ENCODE measurements at regions not wholly inside any gene's neighbourhood (a gene's known extent, or its start where the extent isn't known, plus 50 kb on each side); places are given as distances from the start of the nearest gene placed in this dataset.

DNA sequence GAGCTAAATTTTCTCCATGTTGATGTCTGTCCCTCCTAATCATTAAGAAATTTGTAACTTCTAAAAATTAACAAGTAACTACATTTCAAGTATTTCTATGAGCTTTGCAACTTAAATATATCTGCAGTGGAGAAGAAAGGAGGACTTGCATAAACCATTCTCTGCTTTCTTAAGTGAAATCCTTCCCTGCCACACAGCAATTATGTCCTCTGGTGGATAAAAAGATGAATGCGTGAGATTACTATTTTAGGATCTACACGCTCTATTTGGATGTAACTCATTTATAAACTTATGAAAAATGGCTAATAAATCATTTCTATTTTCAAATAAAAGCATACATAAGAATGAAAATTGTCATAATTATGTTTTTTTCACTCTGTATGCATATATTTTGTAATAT is 338.0 kb upstream of the PTCHD4 start:
- H3K27me3 ChIP-seq, result no peaks in the 10 kb centered on the region
- H3K4me3 ChIP-seq, result no peak overlapping the region
- TF ChIP-seq CTCF (IDR thresholded peaks at IDR 0.05), result no peak
- H3K27ac ChIP-seq, result no peak overlapping the region
- no peaks in the 10 kb centered on the region for H3K4me1 ChIP-seq
- intact Hi-C loops (cut with DNase I), result no loop called here
- no peaks in the 10 kb centered on the region for H3K9me3 ChIP-seq
- no peak for DNase-seq (ENCODE audit: low spot score in 2 of 2)
- no peaks in the 10 kb centered on the region for H3K36me3 ChIP-seq

DNA sequence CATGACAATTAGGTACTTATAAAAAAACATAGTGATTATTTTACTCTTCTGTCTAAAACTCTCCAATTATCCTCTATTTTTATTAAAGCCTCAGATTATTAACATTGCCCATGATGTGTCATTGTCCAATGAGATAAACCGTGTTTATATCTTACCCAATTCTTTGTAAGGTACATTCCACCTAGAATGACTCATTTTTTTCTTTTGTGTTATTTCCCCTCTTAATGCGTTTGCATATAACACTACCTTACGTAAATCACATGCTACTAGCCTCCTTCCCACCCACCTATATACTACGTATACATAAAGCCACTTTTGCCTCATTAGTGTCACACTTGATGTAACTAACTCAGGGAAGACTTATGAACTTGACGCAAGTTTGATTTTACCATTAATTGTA is 336.3 kb upstream of the PTCHD4 start:
- DNase-seq (ENCODE audit: low spot score in 2 of 2), result no peak
- Histone ChIP-seq H3K4me3 (no peak overlapping the region), H3K27ac (no peak overlapping the region), H3K4me1 (no peaks in the 10 kb centered on the region), H3K9me3 (no peaks in the 10 kb centered on the region), H3K36me3 (no peaks in the 10 kb centered on the region), H3K27me3 (no peaks in the 10 kb centered on the region)
- no peak for TF ChIP-seq CTCF (IDR thresholded peaks at IDR 0.05)
- intact Hi-C loops (cut with DNase I), result no loop called here

GRCh38 chr6:48429610-48430009 is 318.6 kb upstream of the PTCHD4 start:
- TF ChIP-seq CTCF (IDR thresholded peaks at IDR 0.05), result no peak
- Histone ChIP-seq H3K9me3 (no peaks in the 10 kb centered on the region), H3K36me3 (no peaks in the 10 kb centered on the region), H3K27me3 (no peaks in the 10 kb centered on the region), H3K4me3 (no peak overlapping the region), H3K4me1 (no peaks in the 10 kb centered on the region), H3K27ac (no peak overlapping the region)
- DNase-seq (ENCODE audit: low spot score in 2 of 2), result no peak
- intact Hi-C loops (cut with DNase I), result no loop called here

- Histone ChIP-seq H3K27ac (no peak overlapping the region), H3K9me3 (no peaks in the 10 kb centered on the region), H3K4me3 (no peak overlapping the region), H3K36me3 (no peaks in the 10 kb centered on the region), H3K4me1 (no peaks in the 10 kb centered on the region), H3K27me3 (no peaks in the 10 kb centered on the region)
- DNase-seq (ENCODE audit: low spot score in 2 of 2), result no peak
- TF ChIP-seq CTCF (IDR thresholded peaks at IDR 0.05), result no peak
- intact Hi-C loops (cut with DNase I), result no loop called here
Measured at GRCh38 chr6:48429021-48429420, 318.0 kb upstream of the PTCHD4 start.

GRCh38 chr6:48426636-48427035 is 315.6 kb upstream of the PTCHD4 start:
- Histone ChIP-seq H3K27ac (no peak overlapping the region), H3K4me1 (no peaks in the 10 kb centered on the region), H3K9me3 (no peaks in the 10 kb centered on the region), H3K27me3 (no peaks in the 10 kb centered on the region), H3K4me3 (no peak overlapping the region), H3K36me3 (no peaks in the 10 kb centered on the region)
- DNase-seq (ENCODE audit: low spot score in 2 of 2), result no peak
- TF ChIP-seq CTCF (IDR thresholded peaks at IDR 0.05), result no peak
- intact Hi-C loops (cut with DNase I), result no loop called here

DNA sequence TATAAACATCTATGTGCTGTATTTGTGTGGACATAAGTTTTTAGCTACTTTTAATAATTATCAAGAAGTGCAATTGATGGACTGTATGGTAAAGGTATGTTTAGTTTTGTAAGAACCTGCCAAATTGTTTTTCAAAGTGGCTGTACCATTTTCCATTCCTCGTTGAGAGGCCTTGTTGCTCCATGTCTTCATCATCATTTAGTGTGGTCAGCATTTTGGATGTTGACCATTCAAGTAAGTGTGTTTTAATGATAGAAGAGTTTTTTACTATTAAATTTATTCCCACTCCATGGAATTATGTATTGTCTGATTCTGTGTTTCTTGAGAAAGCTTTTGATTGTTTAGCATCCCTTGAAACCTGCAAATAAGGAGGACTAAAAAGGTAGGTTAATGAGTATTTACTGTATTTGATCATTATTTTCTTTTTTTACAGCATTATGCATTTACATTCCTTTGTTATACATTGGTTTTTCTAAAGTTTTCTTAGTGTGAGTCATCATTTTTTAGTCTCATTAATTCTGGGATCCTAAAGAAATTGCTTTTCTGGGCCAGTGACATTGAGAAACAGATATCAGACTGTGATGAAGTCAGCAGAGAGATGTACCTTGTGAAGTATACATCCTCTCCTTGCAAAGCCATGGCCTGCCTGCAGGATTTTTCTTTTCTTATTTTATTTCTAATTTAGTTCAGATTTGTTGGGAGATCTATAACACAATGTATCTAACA is 312.8 kb upstream of the PTCHD4 start:
- no peak for DNase-seq (ENCODE audit: low spot score in 2 of 2)
- H3K27me3 ChIP-seq, result no peaks in the 10 kb centered on the region
- intact Hi-C loops (cut with DNase I), result no loop called here
- H3K36me3 ChIP-seq, result no peaks in the 10 kb centered on the region
- TF ChIP-seq CTCF (IDR thresholded peaks at IDR 0.05), result no peak
- H3K4me1 ChIP-seq, result no peaks in the 10 kb centered on the region
- H3K4me3 ChIP-seq, result no peak overlapping the region
- H3K27ac ChIP-seq, result no peak overlapping the region
- no peaks in the 10 kb centered on the region for H3K9me3 ChIP-seq

Data from ascending aorta (tissue), 2 donors.